ENCODE measurements at regions not wholly inside any gene's neighbourhood (a gene's known extent, or its start where the extent isn't known, plus 50 kb on each side); places are given as distances from the start of the nearest gene placed in this dataset.

DNA sequence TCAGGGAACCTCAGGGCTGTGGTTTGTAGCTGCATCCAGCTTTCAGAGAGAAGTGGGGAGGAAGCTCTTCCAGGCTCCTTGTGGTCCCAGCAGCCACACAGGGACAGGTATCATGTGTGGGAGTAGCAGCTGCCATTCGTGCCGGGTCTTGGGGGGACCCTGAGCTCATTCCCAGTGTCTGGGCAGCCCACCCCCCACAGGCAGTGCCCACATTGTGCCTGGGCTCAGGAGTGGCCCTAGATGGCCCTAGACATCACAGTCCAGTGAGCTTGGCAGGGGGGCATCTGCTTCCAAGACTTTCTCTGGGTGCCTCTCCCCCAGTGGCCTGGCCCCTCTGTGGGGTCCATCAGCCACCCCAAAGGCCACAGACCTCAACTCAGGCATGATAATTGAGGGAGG is 619.7 kb downstream of the BRD1 start:
- no peak overlapping the region for H3K23ac ChIP-seq (ENCODE audit: low read depth, low read length, poor library complexity)
- no peaks in the 10 kb centered on the region for H3K36me3 ChIP-seq (replicated peaks in 1 of 2; ENCODE audit: control insufficient read depth in 2 of 2, insufficient read depth in 2 of 2, low read length in 2 of 2)
- H2BK12ac ChIP-seq (ENCODE audit: low read length), result no peak overlapping the region
- H2AFZ ChIP-seq (ENCODE audit: low read length), result no peak overlapping the region
- no peak overlapping the region for H3K4me2 ChIP-seq (ENCODE audit: insufficient read depth, low read length, poor library complexity, severe bottlenecking)
- H3K27ac ChIP-seq (replicated peaks; ENCODE audit: low read length), result no peak overlapping the region
- H3K4me1 ChIP-seq (ENCODE audit: control insufficient read depth in 2 of 2, insufficient read depth in 1 of 2, low read depth in 1 of 2, low read length in 2 of 2), result no peaks in the 10 kb centered on the region
- H2BK120ac ChIP-seq (ENCODE audit: low read depth, low read length), result no peak overlapping the region
- DNase-seq (ENCODE audit: low spot score), result no peak
- H3K18ac ChIP-seq (ENCODE audit: low read length), result no peak overlapping the region
- no peak overlapping the region for H3K4me3 ChIP-seq (ENCODE audit: low read length in 2 of 2)
- H2BK5ac ChIP-seq (ENCODE audit: low read length), result no peak overlapping the region
- no peak overlapping the region for H4K91ac ChIP-seq (ENCODE audit: low read depth, low read length, poor library complexity)
- H3K9ac ChIP-seq (ENCODE audit: low read depth, low read length, poor library complexity), result no peak overlapping the region
- H3K9me3 ChIP-seq (replicated peaks in 1 of 2; ENCODE audit: control insufficient read depth in 2 of 2, insufficient read depth in 1 of 2, low read depth in 1 of 2, low read length in 2 of 2), result peaks cover 0 to 2% of the 10 kb centered on the region in 2 donors
- no peak overlapping the region for H3K4ac ChIP-seq (ENCODE audit: low read length)
- no peak overlapping the region for H3K14ac ChIP-seq (ENCODE audit: low read length)
- H4K8ac ChIP-seq (ENCODE audit: low read depth, low read length), result no peak overlapping the region
- no peak overlapping the region for H2AK5ac ChIP-seq (ENCODE audit: low read depth, low read length)
- no peaks in the 10 kb centered on the region for H3K79me1 ChIP-seq (ENCODE audit: low read depth, low read length)
- H2BK15ac ChIP-seq (ENCODE audit: low read length), result no peak overlapping the region
- WGBS, 2 donors (ENCODE audit: extremely low coverage in 2 of 2, insufficient read length in 2 of 2, insufficient replicate concordance in 1 of 2), result no CpG with 5 or more reads among the region's 2 CpGs
- no peaks in the 10 kb centered on the region for H3K27me3 ChIP-seq (ENCODE audit: control insufficient read depth in 3 of 3, insufficient read depth in 3 of 3, low read depth in 1 of 3, low read length in 3 of 3)

GRCh38 chr22:49207008-49208003 is 620.4 kb downstream of the BRD1 start:
- Histone ChIP-seq H3K27ac (replicated peaks; ENCODE audit: low read length) (no peak overlapping the region), H2BK120ac (ENCODE audit: low read depth, low read length) (no peak overlapping the region), H3K9me3 (replicated peaks in 1 of 2; ENCODE audit: control insufficient read depth in 2 of 2, insufficient read depth in 1 of 2, low read depth in 1 of 2, low read length in 2 of 2) (peaks cover 0 to 2% of the 10 kb centered on the region in 2 donors), H3K9ac (ENCODE audit: low read depth, low read length, poor library complexity) (no peak overlapping the region), H3K79me1 (ENCODE audit: low read depth, low read length) (no peaks in the 10 kb centered on the region), H4K91ac (ENCODE audit: low read depth, low read length, poor library complexity) (no peak overlapping the region), H3K4ac (ENCODE audit: low read length) (no peak overlapping the region), H2BK5ac (ENCODE audit: low read length) (no peak overlapping the region), H2AFZ (ENCODE audit: low read length) (no peak overlapping the region), H3K4me1 (ENCODE audit: control insufficient read depth in 2 of 2, insufficient read depth in 1 of 2, low read depth in 1 of 2, low read length in 2 of 2) (no peaks in the 10 kb centered on the region), H3K27me3 (ENCODE audit: control insufficient read depth in 3 of 3, insufficient read depth in 3 of 3, low read depth in 1 of 3, low read length in 3 of 3) (no peaks in the 10 kb centered on the region), H4K8ac (ENCODE audit: low read depth, low read length) (no peak overlapping the region), H3K4me3 (ENCODE audit: low read length in 2 of 2) (no peak overlapping the region), H2BK15ac (ENCODE audit: low read length) (no peak overlapping the region), H2AK5ac (ENCODE audit: low read depth, low read length) (no peak overlapping the region), H3K14ac (ENCODE audit: low read length) (no peak overlapping the region), H2BK12ac (ENCODE audit: low read length) (no peak overlapping the region), H3K4me2 (ENCODE audit: insufficient read depth, low read length, poor library complexity, severe bottlenecking) (no peak overlapping the region), H3K23ac (ENCODE audit: low read depth, low read length, poor library complexity) (no peak overlapping the region), H3K18ac (ENCODE audit: low read length) (no peak overlapping the region), H3K36me3 (replicated peaks in 1 of 2; ENCODE audit: control insufficient read depth in 2 of 2, insufficient read depth in 2 of 2, low read length in 2 of 2) (no peaks in the 10 kb centered on the region)
- no CpG with 5 or more reads among the region's 16 CpGs for WGBS, 2 donors (ENCODE audit: extremely low coverage in 2 of 2, insufficient read length in 2 of 2, insufficient replicate concordance in 1 of 2)
- DNase-seq (ENCODE audit: low spot score), result no peak

DNA sequence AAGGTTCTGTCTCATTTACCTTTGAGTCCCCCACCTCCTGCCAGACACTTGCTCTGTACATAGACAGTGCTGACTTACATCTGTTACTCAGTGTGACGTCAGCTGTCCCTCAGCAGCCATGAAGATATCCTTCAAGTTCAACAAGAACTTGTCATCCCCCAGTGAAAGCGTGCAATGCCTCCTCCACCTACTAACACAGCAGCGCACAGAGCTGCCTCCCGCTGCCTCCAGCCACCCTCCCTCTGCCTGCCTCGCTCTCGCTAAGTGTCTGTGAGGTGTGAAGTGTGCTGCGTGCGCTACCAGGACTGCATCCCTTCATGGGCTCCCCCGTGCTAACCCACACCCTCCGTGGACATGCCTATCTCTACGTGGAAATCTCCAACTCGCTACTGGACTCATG is 621.4 kb downstream of the BRD1 start:
- Histone ChIP-seq H2AFZ (ENCODE audit: low read length) (no peak overlapping the region), H2BK15ac (ENCODE audit: low read length) (no peak overlapping the region), H3K14ac (ENCODE audit: low read length) (no peak overlapping the region), H3K4me1 (ENCODE audit: control insufficient read depth in 2 of 2, insufficient read depth in 1 of 2, low read depth in 1 of 2, low read length in 2 of 2) (no peaks in the 10 kb centered on the region), H4K8ac (ENCODE audit: low read depth, low read length) (no peak overlapping the region), H3K9me3 (replicated peaks in 1 of 2; ENCODE audit: control insufficient read depth in 2 of 2, insufficient read depth in 1 of 2, low read depth in 1 of 2, low read length in 2 of 2) (peaks cover 0 to 2% of the 10 kb centered on the region in 2 donors), H3K36me3 (replicated peaks in 1 of 2; ENCODE audit: control insufficient read depth in 2 of 2, insufficient read depth in 2 of 2, low read length in 2 of 2) (no peaks in the 10 kb centered on the region), H3K79me1 (ENCODE audit: low read depth, low read length) (no peaks in the 10 kb centered on the region), H3K27ac (replicated peaks; ENCODE audit: low read length) (no peak overlapping the region), H3K27me3 (ENCODE audit: control insufficient read depth in 3 of 3, insufficient read depth in 3 of 3, low read depth in 1 of 3, low read length in 3 of 3) (no peaks in the 10 kb centered on the region), H3K9ac (ENCODE audit: low read depth, low read length, poor library complexity) (no peak overlapping the region), H2AK5ac (ENCODE audit: low read depth, low read length) (no peak overlapping the region), H3K23ac (ENCODE audit: low read depth, low read length, poor library complexity) (no peak overlapping the region), H3K4me2 (ENCODE audit: insufficient read depth, low read length, poor library complexity, severe bottlenecking) (no peak overlapping the region), H2BK12ac (ENCODE audit: low read length) (no peak overlapping the region), H4K91ac (ENCODE audit: low read depth, low read length, poor library complexity) (no peak overlapping the region), H3K4me3 (ENCODE audit: low read length in 2 of 2) (no peak overlapping the region), H2BK5ac (ENCODE audit: low read length) (no peak overlapping the region), H3K18ac (ENCODE audit: low read length) (no peak overlapping the region), H3K4ac (ENCODE audit: low read length) (no peak overlapping the region), H2BK120ac (ENCODE audit: low read depth, low read length) (no peak overlapping the region)
- WGBS, 2 donors (ENCODE audit: extremely low coverage in 2 of 2, insufficient read length in 2 of 2, insufficient replicate concordance in 1 of 2), result no CpG with 5 or more reads among the region's 12 CpGs
- no peak for DNase-seq (ENCODE audit: low spot score)

DNA sequence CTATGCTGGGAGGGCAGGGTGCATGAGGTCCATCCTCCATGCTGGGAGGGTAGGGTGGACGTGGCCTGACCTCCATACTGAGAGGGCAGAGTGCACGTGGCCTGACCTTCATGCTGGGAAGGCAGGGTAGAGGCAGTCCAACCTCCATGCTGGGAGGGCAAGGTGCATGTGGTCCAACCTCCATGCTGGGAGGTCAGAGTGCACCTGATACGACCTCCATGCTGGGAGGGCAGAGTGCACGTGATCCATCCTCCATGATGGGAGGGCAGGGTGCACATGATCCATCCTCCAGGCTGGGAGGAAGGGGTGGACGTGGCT is 622.2 kb downstream of the BRD1 start:
- Histone ChIP-seq H3K4me2 (ENCODE audit: insufficient read depth, low read length, poor library complexity, severe bottlenecking) (no peak overlapping the region), H2BK12ac (ENCODE audit: low read length) (no peak overlapping the region), H3K27ac (replicated peaks; ENCODE audit: low read length) (no peak overlapping the region), H3K27me3 (ENCODE audit: control insufficient read depth in 3 of 3, insufficient read depth in 3 of 3, low read depth in 1 of 3, low read length in 3 of 3) (no peaks in the 10 kb centered on the region), H4K8ac (ENCODE audit: low read depth, low read length) (no peak overlapping the region), H4K91ac (ENCODE audit: low read depth, low read length, poor library complexity) (no peak overlapping the region), H3K4me3 (ENCODE audit: low read length in 2 of 2) (peak overlapping the region in 1 of 2 donors; percentile 21), H3K9ac (ENCODE audit: low read depth, low read length, poor library complexity) (peak overlapping the region; percentile 53), H3K18ac (ENCODE audit: low read length) (peak overlapping the region; percentile 76), H2AK5ac (ENCODE audit: low read depth, low read length) (peak overlapping the region; percentile 10), H3K14ac (ENCODE audit: low read length) (no peak overlapping the region), H2BK5ac (ENCODE audit: low read length) (no peak overlapping the region), H3K23ac (ENCODE audit: low read depth, low read length, poor library complexity) (peak overlapping the region; percentile 45), H3K4ac (ENCODE audit: low read length) (no peak overlapping the region), H3K79me1 (ENCODE audit: low read depth, low read length) (no peaks in the 10 kb centered on the region), H2AFZ (ENCODE audit: low read length) (no peak overlapping the region), H3K36me3 (replicated peaks in 1 of 2; ENCODE audit: control insufficient read depth in 2 of 2, insufficient read depth in 2 of 2, low read length in 2 of 2) (no peaks in the 10 kb centered on the region), H3K4me1 (ENCODE audit: control insufficient read depth in 2 of 2, insufficient read depth in 1 of 2, low read depth in 1 of 2, low read length in 2 of 2) (no peaks in the 10 kb centered on the region), H2BK120ac (ENCODE audit: low read depth, low read length) (no peak overlapping the region), H2BK15ac (ENCODE audit: low read length) (no peak overlapping the region), H3K9me3 (replicated peaks in 1 of 2; ENCODE audit: control insufficient read depth in 2 of 2, insufficient read depth in 1 of 2, low read depth in 1 of 2, low read length in 2 of 2) (peaks cover 0 to 2% of the 10 kb centered on the region in 2 donors)
- no CpG with 5 or more reads among the region's 5 CpGs for WGBS, 2 donors (ENCODE audit: extremely low coverage in 2 of 2, insufficient read length in 2 of 2, insufficient replicate concordance in 1 of 2)
- no peak for DNase-seq (ENCODE audit: low spot score)
